ENCODE measurements at regions not wholly inside any gene's neighbourhood (a gene's known extent, or its start where the extent isn't known, plus 50 kb on each side); places are given as distances from the start of the nearest gene placed in this dataset.

DNA sequence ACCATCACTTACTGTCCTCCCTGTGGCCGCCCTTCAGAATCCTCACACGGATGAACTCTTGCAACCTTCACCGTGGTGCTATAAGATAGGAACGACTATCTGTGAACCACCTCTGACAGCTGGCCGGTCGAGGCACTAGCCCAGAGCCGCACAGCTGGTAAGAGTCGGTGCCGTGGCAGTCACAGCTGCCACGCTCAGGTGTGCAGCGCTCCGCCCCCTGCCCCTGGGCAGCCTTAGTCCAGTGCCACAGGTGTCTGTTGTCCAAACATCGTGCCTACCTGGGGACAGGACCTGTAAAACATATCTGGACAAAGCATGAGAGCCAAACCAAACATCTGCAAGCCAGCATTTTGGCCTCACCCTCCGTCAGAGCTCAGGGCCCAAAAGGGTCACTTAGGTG lies 55.3 kb upstream of the SALL3 start:
- no peak overlapping the region for H3K27ac Mint-ChIP-seq
- H3K4me1 Mint-ChIP-seq = no peaks in the 10 kb centered on the region
- H3K36me3 ChIP-seq (ENCODE audit: control insufficient read depth, insufficient read depth, low read length) = no peaks in the 10 kb centered on the region
- H3K36me3 Mint-ChIP-seq = no peaks in the 10 kb centered on the region
- no peaks in the 10 kb centered on the region for H3K27me3 Mint-ChIP-seq
- no peaks in the 10 kb centered on the region for H3K27me3 ChIP-seq (ENCODE audit: control insufficient read depth, insufficient read depth, low read length)
- H3K9me3 ChIP-seq (ENCODE audit: control insufficient read depth in 2 of 2, low read length in 2 of 2) = no peaks in the 10 kb centered on the region
- no peaks in the 10 kb centered on the region for H3K4me1 ChIP-seq (ENCODE audit: control insufficient read depth, insufficient read depth, low read length, poor library complexity, severe bottlenecking)
- no peak overlapping the region for H3K4me3 Mint-ChIP-seq
- ATAC-seq (ENCODE audit: low read depth in 2 of 2) (no peak), DNase-seq (no peak)
- no peak overlapping the region for H3K4me3 ChIP-seq (ENCODE audit: low read depth, low read length)
- no peak overlapping the region for H3K27ac ChIP-seq (ENCODE audit: insufficient read depth, low read length, poor library complexity, severe bottlenecking)
- H3K9me3 Mint-ChIP-seq = peaks cover 0 to 3% (median 0%) of the 10 kb centered on the region in 7 donors

DNA sequence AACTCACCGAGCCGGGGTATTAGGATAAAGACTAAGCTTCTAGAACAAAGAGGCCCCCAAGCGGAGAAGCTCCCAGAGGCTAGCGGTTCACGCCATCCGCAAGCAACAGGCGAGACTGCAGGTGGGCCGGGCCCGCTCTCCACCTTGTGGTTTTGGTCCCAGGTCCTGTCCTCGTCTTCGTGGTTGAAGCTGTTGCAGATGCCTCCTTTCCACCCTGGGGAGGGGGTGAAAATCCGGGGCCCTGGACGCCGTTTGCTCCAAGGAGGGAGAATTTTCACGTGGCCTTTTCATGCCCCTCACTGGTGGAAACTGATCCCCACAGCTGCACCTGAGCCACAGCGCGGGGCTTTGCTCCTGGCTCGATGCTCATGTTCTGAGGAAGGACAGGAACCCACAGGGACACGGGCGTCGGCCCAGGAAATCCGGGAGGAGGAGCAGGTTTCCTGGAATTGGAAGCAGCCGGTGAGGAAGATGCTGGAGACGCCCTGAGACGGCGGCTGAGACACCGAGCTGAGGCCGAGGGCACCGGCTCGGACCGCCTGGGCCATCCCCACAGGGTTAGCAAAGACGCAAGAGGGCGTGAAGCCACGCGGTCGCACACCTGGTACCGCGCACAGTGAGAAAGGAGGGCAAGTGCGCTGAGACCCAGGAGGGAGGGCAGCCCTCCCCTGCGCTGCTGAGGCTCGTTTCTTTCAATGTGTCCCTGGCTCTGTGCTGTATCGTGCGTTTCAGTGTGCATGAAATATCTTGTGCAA lies 54.7 kb upstream of the SALL3 start:
- Mint-ChIP-seq H3K4me3 (no peak overlapping the region), H3K4me1 (no peaks in the 10 kb centered on the region), H3K27me3 (no peaks in the 10 kb centered on the region), H3K9me3 (peaks cover 0 to 3% (median 0%) of the 10 kb centered on the region in 7 donors), H3K36me3 (no peaks in the 10 kb centered on the region), H3K27ac (no peak overlapping the region)
- Histone ChIP-seq H3K4me1 (ENCODE audit: control insufficient read depth, insufficient read depth, low read length, poor library complexity, severe bottlenecking) (no peaks in the 10 kb centered on the region), H3K27me3 (ENCODE audit: control insufficient read depth, insufficient read depth, low read length) (no peaks in the 10 kb centered on the region), H3K9me3 (ENCODE audit: control insufficient read depth in 2 of 2, low read length in 2 of 2) (no peaks in the 10 kb centered on the region), H3K4me3 (ENCODE audit: low read depth, low read length) (no peak overlapping the region), H3K27ac (ENCODE audit: insufficient read depth, low read length, poor library complexity, severe bottlenecking) (no peak overlapping the region), H3K36me3 (ENCODE audit: control insufficient read depth, insufficient read depth, low read length) (no peaks in the 10 kb centered on the region)
- ATAC-seq (ENCODE audit: low read depth in 2 of 2) = no peak
- no peak for DNase-seq

DNA sequence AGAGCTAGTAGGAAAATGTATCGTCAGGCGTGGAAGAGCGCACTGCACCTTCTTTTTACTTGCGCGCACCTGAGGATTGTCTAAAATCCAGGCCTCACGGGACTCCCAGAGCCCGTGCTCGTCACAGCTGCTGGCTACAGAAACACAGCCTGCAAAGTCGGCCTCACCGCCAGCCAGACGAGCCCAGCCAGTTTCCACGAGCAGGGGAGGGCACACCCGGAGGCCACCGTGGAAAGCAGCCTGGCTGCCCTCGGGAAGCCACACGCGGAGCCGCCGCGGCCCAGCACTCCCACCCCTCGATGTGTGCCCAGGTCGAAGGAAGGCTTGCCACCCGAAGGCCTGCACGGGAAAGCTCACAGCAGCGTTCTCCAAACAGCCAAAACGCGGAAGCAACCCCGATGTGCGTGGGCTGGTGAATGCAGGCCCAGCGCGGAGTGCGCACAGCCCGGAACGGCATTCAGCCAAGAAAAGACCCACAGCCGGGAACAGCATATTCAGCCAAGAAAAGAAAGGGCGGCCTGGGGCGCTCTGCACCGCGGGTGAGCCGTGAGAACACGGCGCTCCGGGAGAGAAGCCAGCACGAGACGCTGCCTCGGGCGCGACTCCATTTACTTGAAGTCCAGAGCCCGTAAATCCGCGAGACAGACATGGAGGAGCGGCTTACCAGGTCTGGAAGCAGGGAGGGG lies 53.9 kb upstream of the SALL3 start:
- H3K36me3 Mint-ChIP-seq = no peaks in the 10 kb centered on the region
- no peaks in the 10 kb centered on the region for H3K27me3 Mint-ChIP-seq
- Histone ChIP-seq H3K4me1 (ENCODE audit: control insufficient read depth, insufficient read depth, low read length, poor library complexity, severe bottlenecking) (no peaks in the 10 kb centered on the region), H3K36me3 (ENCODE audit: control insufficient read depth, insufficient read depth, low read length) (no peaks in the 10 kb centered on the region), H3K27me3 (ENCODE audit: control insufficient read depth, insufficient read depth, low read length) (no peaks in the 10 kb centered on the region), H3K9me3 (ENCODE audit: control insufficient read depth in 2 of 2, low read length in 2 of 2) (no peaks in the 10 kb centered on the region), H3K4me3 (ENCODE audit: low read depth, low read length) (no peak overlapping the region), H3K27ac (ENCODE audit: insufficient read depth, low read length, poor library complexity, severe bottlenecking) (no peak overlapping the region)
- no peaks in the 10 kb centered on the region for H3K4me1 Mint-ChIP-seq
- ATAC-seq (ENCODE audit: low read depth in 2 of 2) (no peak), DNase-seq (no peak)
- no peak overlapping the region for H3K4me3 Mint-ChIP-seq
- H3K27ac Mint-ChIP-seq = no peak overlapping the region
- peaks cover 0 to 3% (median 0%) of the 10 kb centered on the region in 7 donors for H3K9me3 Mint-ChIP-seq

DNA sequence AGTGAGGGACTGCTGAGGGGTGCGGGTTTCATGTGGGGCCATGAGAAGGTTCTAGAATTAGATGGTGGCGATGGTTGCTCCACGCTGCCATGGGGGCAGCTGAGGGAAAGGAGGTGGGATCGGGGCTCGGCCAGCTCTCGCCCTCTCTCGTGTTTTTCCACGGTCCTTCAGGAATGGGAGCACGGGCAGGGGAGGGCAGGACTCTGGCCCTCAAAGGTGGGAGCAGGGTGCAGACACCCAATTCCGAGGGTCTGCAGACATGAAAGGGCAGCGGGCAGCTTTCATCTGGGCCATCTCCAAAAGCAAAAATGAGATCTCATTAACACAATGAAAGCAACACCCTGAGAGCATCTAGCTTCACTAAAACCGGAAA lies 53.4 kb upstream of the SALL3 start:
- no peak overlapping the region for H3K27ac Mint-ChIP-seq
- Histone ChIP-seq H3K27ac (ENCODE audit: insufficient read depth, low read length, poor library complexity, severe bottlenecking) (no peak overlapping the region), H3K9me3 (ENCODE audit: control insufficient read depth in 2 of 2, low read length in 2 of 2) (no peaks in the 10 kb centered on the region), H3K4me3 (ENCODE audit: low read depth, low read length) (no peak overlapping the region), H3K36me3 (ENCODE audit: control insufficient read depth, insufficient read depth, low read length) (no peaks in the 10 kb centered on the region), H3K4me1 (ENCODE audit: control insufficient read depth, insufficient read depth, low read length, poor library complexity, severe bottlenecking) (no peaks in the 10 kb centered on the region), H3K27me3 (ENCODE audit: control insufficient read depth, insufficient read depth, low read length) (no peaks in the 10 kb centered on the region)
- no peak for ATAC-seq (ENCODE audit: low read depth in 2 of 2)
- no peaks in the 10 kb centered on the region for H3K27me3 Mint-ChIP-seq
- H3K36me3 Mint-ChIP-seq = no peaks in the 10 kb centered on the region
- H3K4me1 Mint-ChIP-seq = no peaks in the 10 kb centered on the region
- H3K9me3 Mint-ChIP-seq = peaks cover 0 to 3% (median 0%) of the 10 kb centered on the region in 7 donors
- no peak overlapping the region for H3K4me3 Mint-ChIP-seq
- no peak for DNase-seq

DNA sequence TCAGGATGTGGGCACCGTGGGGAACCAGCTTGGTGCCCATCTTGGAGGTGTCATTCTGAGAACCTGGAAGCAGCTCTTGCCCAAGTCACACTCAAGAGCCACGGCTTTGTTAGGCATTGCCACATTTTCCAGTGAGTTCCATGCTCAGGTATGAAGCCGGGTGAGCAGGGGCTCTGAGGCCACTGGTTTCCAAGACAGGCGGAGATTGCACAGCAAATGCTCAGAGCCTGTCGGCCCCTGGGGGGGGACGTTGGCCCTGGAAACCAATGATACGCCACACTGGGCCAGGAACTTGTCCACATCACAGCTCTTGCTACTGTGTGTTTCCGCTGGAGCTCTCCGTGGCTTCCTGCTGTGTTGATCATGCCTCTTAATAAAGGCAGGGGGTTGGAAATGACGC lies 52.5 kb upstream of the SALL3 start:
- Histone ChIP-seq H3K27ac (ENCODE audit: insufficient read depth, low read length, poor library complexity, severe bottlenecking) (no peak overlapping the region), H3K4me1 (ENCODE audit: control insufficient read depth, insufficient read depth, low read length, poor library complexity, severe bottlenecking) (no peaks in the 10 kb centered on the region), H3K27me3 (ENCODE audit: control insufficient read depth, insufficient read depth, low read length) (no peaks in the 10 kb centered on the region), H3K9me3 (ENCODE audit: control insufficient read depth in 2 of 2, low read length in 2 of 2) (no peaks in the 10 kb centered on the region), H3K36me3 (ENCODE audit: control insufficient read depth, insufficient read depth, low read length) (no peaks in the 10 kb centered on the region), H3K4me3 (ENCODE audit: low read depth, low read length) (no peak overlapping the region)
- Mint-ChIP-seq H3K27ac (no peak overlapping the region), H3K4me1 (no peaks in the 10 kb centered on the region), H3K4me3 (no peak overlapping the region), H3K36me3 (no peaks in the 10 kb centered on the region), H3K9me3 (peaks cover 0 to 3% (median 0%) of the 10 kb centered on the region in 7 donors), H3K27me3 (no peaks in the 10 kb centered on the region)
- DNase-seq (no peak), ATAC-seq (ENCODE audit: low read depth in 2 of 2) (no peak)

DNA sequence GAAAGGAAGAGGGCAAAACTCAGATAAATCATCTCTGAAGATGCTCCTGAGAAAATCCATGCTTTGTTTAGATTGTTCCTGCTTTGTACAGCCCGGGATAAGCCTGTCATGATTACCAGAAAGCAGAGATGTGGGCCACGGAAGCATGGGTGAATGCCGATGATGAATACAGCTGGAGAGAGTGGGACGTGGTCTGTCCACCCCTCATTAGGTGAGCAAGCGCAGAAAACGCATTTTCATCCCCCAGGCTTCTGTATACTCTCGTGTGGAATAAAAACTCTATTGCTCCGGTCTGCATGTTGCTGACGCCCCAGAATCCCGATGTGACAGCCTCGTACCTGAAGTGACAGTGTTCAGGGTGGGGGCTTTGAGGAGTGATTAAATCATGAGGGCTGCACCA lies 52.0 kb upstream of the SALL3 start:
- H3K27me3 ChIP-seq (ENCODE audit: control insufficient read depth, insufficient read depth, low read length) = no peaks in the 10 kb centered on the region
- no peaks in the 10 kb centered on the region for H3K9me3 ChIP-seq (ENCODE audit: control insufficient read depth in 2 of 2, low read length in 2 of 2)
- no peak overlapping the region for H3K27ac ChIP-seq (ENCODE audit: insufficient read depth, low read length, poor library complexity, severe bottlenecking)
- ATAC-seq (ENCODE audit: low read depth in 2 of 2) (no peak), DNase-seq (no peak)
- H3K4me3 ChIP-seq (ENCODE audit: low read depth, low read length) = no peak overlapping the region
- peaks cover 0 to 3% (median 0%) of the 10 kb centered on the region in 7 donors for H3K9me3 Mint-ChIP-seq
- H3K27me3 Mint-ChIP-seq = no peaks in the 10 kb centered on the region
- H3K4me1 ChIP-seq (ENCODE audit: control insufficient read depth, insufficient read depth, low read length, poor library complexity, severe bottlenecking) = no peaks in the 10 kb centered on the region
- H3K36me3 ChIP-seq (ENCODE audit: control insufficient read depth, insufficient read depth, low read length) = no peaks in the 10 kb centered on the region
- H3K4me3 Mint-ChIP-seq = no peak overlapping the region
- no peaks in the 10 kb centered on the region for H3K36me3 Mint-ChIP-seq
- H3K4me1 Mint-ChIP-seq = no peaks in the 10 kb centered on the region
- no peak overlapping the region for H3K27ac Mint-ChIP-seq

DNA sequence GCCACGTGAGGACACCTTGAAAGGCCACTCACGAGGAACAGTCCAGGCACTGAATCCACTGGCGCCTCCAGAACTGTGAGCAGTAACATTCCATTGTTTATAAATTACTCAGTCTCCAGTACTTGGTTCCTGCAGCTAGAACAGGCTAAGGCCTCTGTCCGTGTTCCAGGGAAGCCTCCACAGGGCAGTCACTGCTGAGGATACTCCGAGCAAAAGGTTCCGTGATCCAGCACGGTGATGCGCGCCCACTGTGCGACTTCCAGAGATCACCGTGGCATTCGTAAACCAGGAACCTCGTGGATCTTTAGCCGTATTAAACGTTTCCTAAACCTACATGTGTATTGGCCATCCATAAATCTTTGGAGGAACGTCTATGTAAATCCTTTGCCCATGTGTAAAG lies 51.5 kb upstream of the SALL3 start:
- Mint-ChIP-seq H3K27me3 (no peaks in the 10 kb centered on the region), H3K27ac (no peak overlapping the region), H3K4me1 (no peaks in the 10 kb centered on the region), H3K4me3 (no peak overlapping the region), H3K9me3 (peaks cover 0 to 3% (median 0%) of the 10 kb centered on the region in 7 donors), H3K36me3 (no peaks in the 10 kb centered on the region)
- Histone ChIP-seq H3K4me1 (ENCODE audit: control insufficient read depth, insufficient read depth, low read length, poor library complexity, severe bottlenecking) (no peaks in the 10 kb centered on the region), H3K9me3 (ENCODE audit: control insufficient read depth in 2 of 2, low read length in 2 of 2) (no peaks in the 10 kb centered on the region), H3K4me3 (ENCODE audit: low read depth, low read length) (no peak overlapping the region), H3K27me3 (ENCODE audit: control insufficient read depth, insufficient read depth, low read length) (no peaks in the 10 kb centered on the region), H3K27ac (ENCODE audit: insufficient read depth, low read length, poor library complexity, severe bottlenecking) (no peak overlapping the region), H3K36me3 (ENCODE audit: control insufficient read depth, insufficient read depth, low read length) (no peaks in the 10 kb centered on the region)
- DNase-seq (no peak), ATAC-seq (ENCODE audit: low read depth in 2 of 2) (no peak)

DNA sequence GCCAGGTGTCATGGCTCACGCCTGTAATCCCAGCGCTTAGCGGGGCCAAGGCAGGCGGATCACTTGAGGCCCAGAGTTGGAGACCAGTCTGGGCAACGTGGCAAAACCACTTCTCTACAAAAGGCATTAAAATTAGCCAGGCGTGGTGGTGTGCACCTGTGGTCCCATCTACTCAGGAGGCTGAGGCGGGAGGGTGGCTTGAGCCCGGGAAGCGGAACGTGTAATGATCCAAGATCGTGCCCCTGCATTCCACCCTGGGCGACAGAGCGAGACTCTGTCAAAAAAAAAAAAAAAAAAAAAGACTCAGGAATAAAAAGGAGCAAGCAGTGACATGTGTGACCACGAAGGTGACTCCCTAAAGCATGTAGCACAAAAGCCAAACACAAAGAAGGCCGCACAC lies 50.1 kb upstream of the SALL3 start:
- Histone ChIP-seq H3K36me3 (ENCODE audit: control insufficient read depth, insufficient read depth, low read length) (no peaks in the 10 kb centered on the region), H3K9me3 (ENCODE audit: control insufficient read depth in 2 of 2, low read length in 2 of 2) (no peaks in the 10 kb centered on the region), H3K4me1 (ENCODE audit: control insufficient read depth, insufficient read depth, low read length, poor library complexity, severe bottlenecking) (no peaks in the 10 kb centered on the region), H3K27ac (ENCODE audit: insufficient read depth, low read length, poor library complexity, severe bottlenecking) (no peak overlapping the region), H3K27me3 (ENCODE audit: control insufficient read depth, insufficient read depth, low read length) (no peaks in the 10 kb centered on the region), H3K4me3 (ENCODE audit: low read depth, low read length) (no peak overlapping the region)
- Mint-ChIP-seq H3K9me3 (peaks cover 0 to 3% (median 0%) of the 10 kb centered on the region in 7 donors), H3K27ac (no peak overlapping the region), H3K4me1 (no peaks in the 10 kb centered on the region), H3K36me3 (no peaks in the 10 kb centered on the region), H3K4me3 (no peak overlapping the region), H3K27me3 (no peaks in the 10 kb centered on the region)
- no peak for DNase-seq
- ATAC-seq (ENCODE audit: low read depth in 2 of 2) = no peak
